ENCODE measurements at regions not wholly inside any gene's neighbourhood (a gene's known extent, or its start where the extent isn't known, plus 50 kb on each side); places are given as distances from the start of the nearest gene placed in this dataset.

DNA sequence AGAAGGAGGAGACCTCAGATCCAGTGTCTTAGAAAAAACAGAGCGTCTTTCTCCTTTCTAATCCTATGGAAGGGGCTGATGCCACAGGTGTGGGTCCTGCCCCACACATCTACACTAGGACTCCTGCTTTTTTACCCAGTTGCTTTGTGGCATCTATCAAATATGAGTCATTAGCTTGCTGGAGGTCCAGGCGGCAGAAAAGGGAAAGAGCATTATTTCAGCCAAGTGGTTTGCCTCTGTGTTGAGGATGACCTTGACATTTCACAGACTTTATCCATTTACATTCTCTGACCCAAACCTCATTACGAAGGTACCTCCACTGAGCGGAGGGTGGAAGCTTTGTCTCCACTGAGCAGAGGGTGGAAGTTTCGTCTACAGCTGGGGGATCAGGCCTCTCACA lies 308.4 kb upstream of the KLF6 start:
- H3K4me3 ChIP-seq (ENCODE audit: low read length), result no peak overlapping the region
- no peaks in the 10 kb centered on the region for H3K9me3 ChIP-seq (ENCODE audit: insufficient read depth, low read depth, low read length)
- H3K9ac ChIP-seq (ENCODE audit: low read depth, low read length), result no peak overlapping the region
- H3K27ac ChIP-seq (ENCODE audit: low read length), result no peak overlapping the region
- H3K4me1 ChIP-seq (ENCODE audit: insufficient read depth, low read length), result no peaks in the 10 kb centered on the region
- no peaks in the 10 kb centered on the region for H3K36me3 ChIP-seq (ENCODE audit: insufficient read depth, low read depth, low read length)
- no peaks in the 10 kb centered on the region for H3K27me3 ChIP-seq (ENCODE audit: insufficient read depth, low read length)

DNA sequence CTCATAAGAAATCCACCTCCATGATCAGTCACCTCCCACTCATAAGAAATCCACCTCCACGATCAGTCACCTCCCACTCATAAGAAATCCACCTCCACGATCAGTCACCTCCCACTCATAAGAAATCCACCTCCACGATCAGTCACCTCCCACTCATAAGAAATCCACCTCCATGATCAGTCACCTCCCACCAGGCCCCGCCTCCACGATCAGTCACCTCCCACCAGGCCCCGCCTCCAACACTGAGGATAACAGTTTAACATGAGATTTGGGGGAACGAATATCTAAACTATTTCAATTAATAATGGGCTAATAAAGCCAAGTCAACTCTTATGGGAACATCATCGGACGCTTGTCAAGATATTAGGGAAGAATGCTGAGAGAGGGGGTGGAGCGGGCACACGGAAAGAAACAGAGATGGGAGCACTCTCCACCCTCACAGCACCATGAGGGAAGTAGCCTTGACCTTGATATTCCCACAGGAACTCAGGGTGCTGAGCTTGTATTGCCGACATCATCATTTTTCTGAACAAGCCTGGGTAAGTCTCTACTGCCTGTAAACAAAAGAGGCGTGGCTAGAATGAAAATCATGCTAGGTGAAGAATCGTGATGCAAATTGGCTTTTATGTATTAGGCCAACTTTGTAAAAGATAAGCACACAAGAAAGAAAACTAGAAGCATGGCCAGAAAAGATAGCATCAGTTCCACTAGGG lies 303.5 kb upstream of the KLF6 start:
- H3K27me3 ChIP-seq (ENCODE audit: insufficient read depth, low read length), result no peaks in the 10 kb centered on the region
- H3K4me1 ChIP-seq (ENCODE audit: insufficient read depth, low read length), result peaks cover 4% of the 10 kb centered on the region; the same call in 1 of the 2 replicates
- no peak overlapping the region for H3K4me3 ChIP-seq (ENCODE audit: low read length)
- H3K27ac ChIP-seq (ENCODE audit: low read length), result no peak overlapping the region
- H3K36me3 ChIP-seq (ENCODE audit: insufficient read depth, low read depth, low read length), result no peaks in the 10 kb centered on the region
- no peaks in the 10 kb centered on the region for H3K9me3 ChIP-seq (ENCODE audit: insufficient read depth, low read depth, low read length)
- no peak overlapping the region for H3K9ac ChIP-seq (ENCODE audit: low read depth, low read length)

DNA sequence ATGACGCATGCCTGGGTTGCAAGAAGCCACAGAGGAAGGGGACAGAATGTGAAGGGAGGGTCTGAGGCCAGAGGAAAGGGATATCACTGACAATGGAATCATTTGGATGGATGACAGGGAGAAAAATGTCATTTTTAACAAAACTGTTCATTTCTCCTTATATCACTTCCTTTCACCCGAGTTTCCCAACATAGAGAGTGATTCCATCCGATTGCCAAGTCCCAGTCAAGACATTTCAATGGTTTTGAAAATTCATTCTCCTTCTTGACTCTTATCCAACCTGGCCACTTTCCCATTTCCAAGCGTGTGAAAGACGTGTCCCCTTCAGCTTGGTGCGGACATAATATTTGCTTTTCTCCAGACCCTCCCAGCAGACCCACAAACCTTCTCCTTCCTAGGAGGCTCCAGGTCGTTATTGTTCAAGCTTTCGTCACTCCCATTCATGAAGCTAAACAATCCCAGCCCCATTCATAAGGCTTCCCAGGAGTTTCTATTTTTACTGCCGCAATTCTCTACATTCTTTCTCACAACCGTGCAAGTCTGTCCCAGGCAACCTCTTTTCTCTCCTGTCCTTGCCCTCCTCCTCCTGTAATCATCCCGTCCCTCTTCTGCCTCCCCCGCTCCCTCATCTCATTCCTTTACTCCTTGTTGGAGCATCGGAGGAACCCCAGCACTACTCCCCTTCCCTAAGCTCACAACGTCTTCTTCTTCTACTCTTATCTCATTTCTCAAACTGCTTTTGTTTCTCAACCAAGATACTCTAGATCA lies 301.3 kb upstream of the KLF6 start:
- Histone ChIP-seq H3K9me3 (ENCODE audit: insufficient read depth, low read depth, low read length) (no peaks in the 10 kb centered on the region), H3K36me3 (ENCODE audit: insufficient read depth, low read depth, low read length) (no peaks in the 10 kb centered on the region), H3K27ac (ENCODE audit: low read length) (no peak overlapping the region), H3K4me1 (ENCODE audit: insufficient read depth, low read length) (peaks cover 5% of the 10 kb centered on the region; the same call in 1 of the 2 replicates), H3K27me3 (ENCODE audit: insufficient read depth, low read length) (no peaks in the 10 kb centered on the region), H3K4me3 (ENCODE audit: low read length) (no peak overlapping the region), H3K9ac (ENCODE audit: low read depth, low read length) (no peak overlapping the region)

DNA sequence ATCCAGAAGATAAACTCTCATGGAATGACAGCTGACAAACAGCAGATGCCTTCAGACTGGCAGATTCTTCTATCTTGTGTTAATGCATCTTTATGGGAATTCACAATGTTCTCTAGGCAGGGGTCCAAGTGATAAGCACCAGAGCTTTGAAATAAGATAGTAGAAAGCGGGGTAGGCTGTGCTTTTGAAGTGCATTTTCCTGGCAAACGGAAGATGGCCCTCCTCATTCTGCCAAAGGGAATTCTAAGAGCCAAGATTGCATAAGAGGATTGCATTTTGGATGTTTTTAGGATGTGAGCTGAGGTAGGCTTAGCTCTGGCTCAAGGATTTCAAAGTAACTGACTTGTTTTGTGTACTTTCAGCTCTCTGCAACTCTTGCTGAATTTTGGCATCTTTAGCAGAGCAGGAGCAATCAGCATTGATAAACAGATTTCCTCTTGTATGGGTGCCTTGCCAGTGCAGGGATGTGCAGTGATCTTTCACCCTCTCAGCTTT lies 298.5 kb upstream of the KLF6 start:
- peaks cover 5% of the 10 kb centered on the region; the same call in 1 of the 2 replicates for H3K4me1 ChIP-seq (ENCODE audit: insufficient read depth, low read length)
- H3K27me3 ChIP-seq (ENCODE audit: insufficient read depth, low read length), result no peaks in the 10 kb centered on the region
- no peak overlapping the region for H3K9ac ChIP-seq (ENCODE audit: low read depth, low read length)
- H3K4me3 ChIP-seq (ENCODE audit: low read length), result no peak overlapping the region
- no peaks in the 10 kb centered on the region for H3K36me3 ChIP-seq (ENCODE audit: insufficient read depth, low read depth, low read length)
- H3K27ac ChIP-seq (ENCODE audit: low read length), result no peak overlapping the region
- H3K9me3 ChIP-seq (ENCODE audit: insufficient read depth, low read depth, low read length), result no peaks in the 10 kb centered on the region

DNA sequence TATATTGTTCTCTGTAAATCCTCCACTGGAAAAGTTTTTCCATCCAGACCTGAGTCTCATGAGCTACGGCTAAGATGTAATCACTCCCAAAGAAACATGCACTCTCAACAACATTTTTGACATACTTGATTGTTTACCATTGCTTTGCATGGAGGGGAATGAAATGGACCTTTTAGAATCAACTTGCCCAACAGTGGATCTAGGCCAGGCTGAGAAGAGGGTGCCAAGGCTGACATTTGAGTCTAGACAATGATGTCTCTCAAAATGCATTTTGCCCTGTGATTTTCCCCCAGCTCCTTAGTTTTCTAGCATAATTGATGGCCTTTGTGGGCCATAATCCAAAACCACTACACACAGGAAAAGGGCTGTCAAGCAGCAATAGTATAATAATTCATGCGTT lies 297.9 kb upstream of the KLF6 start:
- Histone ChIP-seq H3K9ac (ENCODE audit: low read depth, low read length) (no peak overlapping the region), H3K27ac (ENCODE audit: low read length) (no peak overlapping the region), H3K36me3 (ENCODE audit: insufficient read depth, low read depth, low read length) (no peaks in the 10 kb centered on the region), H3K27me3 (ENCODE audit: insufficient read depth, low read length) (no peaks in the 10 kb centered on the region), H3K4me3 (ENCODE audit: low read length) (no peak overlapping the region), H3K4me1 (ENCODE audit: insufficient read depth, low read length) (peaks cover 5% of the 10 kb centered on the region; the same call in 1 of the 2 replicates), H3K9me3 (ENCODE audit: insufficient read depth, low read depth, low read length) (no peaks in the 10 kb centered on the region)

DNA sequence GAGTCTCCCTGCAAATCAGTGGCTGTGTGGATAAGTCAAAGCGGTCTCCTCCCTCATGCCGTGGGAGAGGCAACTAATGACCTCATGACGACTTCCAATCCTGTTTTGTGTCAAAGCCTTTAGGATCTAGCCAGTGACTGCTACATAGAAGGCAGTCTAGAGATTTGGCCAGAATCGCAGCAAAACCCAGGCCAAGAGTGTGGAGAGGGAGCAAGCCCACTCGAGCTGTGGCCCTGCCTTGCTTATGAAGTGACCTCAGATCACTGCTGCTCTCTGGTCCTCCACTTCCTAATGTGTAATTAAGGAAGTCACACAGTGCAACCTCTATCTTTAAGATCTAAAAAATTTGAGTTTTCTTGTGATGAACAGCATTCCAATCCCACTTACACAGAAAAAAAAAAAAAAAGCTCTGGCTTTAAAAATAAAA lies 296.7 kb upstream of the KLF6 start:
- Histone ChIP-seq H3K4me1 (ENCODE audit: insufficient read depth, low read length) (peaks cover 5% of the 10 kb centered on the region; the same call in 1 of the 2 replicates), H3K9me3 (ENCODE audit: insufficient read depth, low read depth, low read length) (no peaks in the 10 kb centered on the region), H3K4me3 (ENCODE audit: low read length) (no peak overlapping the region), H3K27ac (ENCODE audit: low read length) (no peak overlapping the region), H3K27me3 (ENCODE audit: insufficient read depth, low read length) (no peaks in the 10 kb centered on the region), H3K36me3 (ENCODE audit: insufficient read depth, low read depth, low read length) (no peaks in the 10 kb centered on the region), H3K9ac (ENCODE audit: low read depth, low read length) (no peak overlapping the region)

DNA sequence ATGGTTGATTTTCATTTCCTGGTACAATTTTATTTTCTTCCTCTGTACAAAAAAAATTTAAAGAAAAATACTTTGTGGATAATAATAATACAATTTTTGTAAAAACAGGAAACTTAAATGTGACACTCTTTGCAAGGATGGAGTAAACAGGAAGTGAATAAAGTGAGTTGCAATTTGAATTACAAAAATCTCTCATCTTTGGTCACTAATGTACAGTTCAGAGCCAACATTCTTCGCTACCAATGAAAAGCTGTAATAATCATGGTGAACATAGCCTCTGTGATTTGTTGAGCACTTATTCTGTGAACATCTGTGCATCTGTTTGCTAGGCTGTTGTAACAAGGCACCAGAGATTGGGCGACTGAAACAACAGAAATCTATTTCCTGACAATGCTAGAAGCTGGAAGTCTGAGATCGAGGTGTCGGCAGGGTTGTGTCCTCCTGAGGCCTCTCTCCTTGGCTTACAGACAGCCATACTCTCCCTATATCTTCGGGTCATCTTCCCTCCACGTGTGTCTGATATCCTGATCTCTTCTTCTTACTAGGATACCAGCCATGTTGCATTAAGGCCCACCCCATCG lies 295.3 kb upstream of the KLF6 start:
- Histone ChIP-seq H3K27ac (ENCODE audit: low read length) (no peak overlapping the region), H3K4me1 (ENCODE audit: insufficient read depth, low read length) (peaks cover 5% of the 10 kb centered on the region; the same call in 1 of the 2 replicates), H3K9ac (ENCODE audit: low read depth, low read length) (no peak overlapping the region), H3K9me3 (ENCODE audit: insufficient read depth, low read depth, low read length) (no peaks in the 10 kb centered on the region), H3K4me3 (ENCODE audit: low read length) (no peak overlapping the region), H3K27me3 (ENCODE audit: insufficient read depth, low read length) (no peaks in the 10 kb centered on the region), H3K36me3 (ENCODE audit: insufficient read depth, low read depth, low read length) (no peaks in the 10 kb centered on the region)

DNA sequence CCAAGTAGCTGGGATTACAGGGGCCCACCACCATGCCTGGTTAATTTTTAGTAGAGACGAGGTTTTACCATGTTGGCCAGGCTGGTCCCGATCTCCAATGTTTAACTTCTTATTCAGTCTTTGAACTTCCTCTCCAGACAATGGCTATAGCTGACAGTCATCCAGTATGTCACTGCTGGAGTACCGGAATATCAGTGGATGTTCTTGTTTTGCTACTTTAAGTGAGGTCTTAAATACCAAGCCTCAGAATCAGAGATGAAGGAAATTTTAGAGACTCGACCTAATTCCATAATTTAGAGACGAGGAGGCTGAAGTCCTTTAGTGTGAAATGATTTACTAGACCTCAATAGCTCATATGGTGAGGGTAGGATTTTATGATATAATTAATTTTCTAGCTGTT lies 294.8 kb upstream of the KLF6 start:
- Histone ChIP-seq H3K9ac (ENCODE audit: low read depth, low read length) (no peak overlapping the region), H3K27me3 (ENCODE audit: insufficient read depth, low read length) (no peaks in the 10 kb centered on the region), H3K36me3 (ENCODE audit: insufficient read depth, low read depth, low read length) (no peaks in the 10 kb centered on the region), H3K4me3 (ENCODE audit: low read length) (no peak overlapping the region), H3K27ac (ENCODE audit: low read length) (no peak overlapping the region), H3K9me3 (ENCODE audit: insufficient read depth, low read depth, low read length) (no peaks in the 10 kb centered on the region), H3K4me1 (ENCODE audit: insufficient read depth, low read length) (peaks cover 5% of the 10 kb centered on the region; the same call in 1 of the 2 replicates)

DNA sequence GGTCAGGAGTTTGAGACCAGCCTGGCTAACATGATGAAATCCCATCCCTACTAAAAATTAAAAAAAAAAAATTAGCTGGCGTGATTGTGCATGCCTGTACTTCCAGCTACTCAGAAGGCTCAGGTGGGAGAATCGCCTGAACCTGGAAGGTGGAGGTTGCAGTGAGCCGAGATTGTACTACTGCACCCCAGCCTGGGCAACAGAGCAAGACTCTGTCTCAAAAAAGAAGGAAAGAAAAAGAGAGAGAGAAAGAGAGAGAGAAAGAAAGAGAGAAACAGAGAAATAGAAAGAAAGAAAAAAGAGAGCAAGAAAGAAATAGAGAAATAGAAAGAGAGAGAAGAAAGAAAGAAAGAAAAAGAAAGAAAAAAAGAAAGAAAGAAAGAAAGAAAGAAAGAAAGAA lies 292.8 kb upstream of the KLF6 start:
- no peak overlapping the region for H3K27ac ChIP-seq (ENCODE audit: low read length)
- H3K36me3 ChIP-seq (ENCODE audit: insufficient read depth, low read depth, low read length), result no peaks in the 10 kb centered on the region
- H3K9me3 ChIP-seq (ENCODE audit: insufficient read depth, low read depth, low read length), result no peaks in the 10 kb centered on the region
- no peaks in the 10 kb centered on the region for H3K4me1 ChIP-seq (ENCODE audit: insufficient read depth, low read length)
- H3K27me3 ChIP-seq (ENCODE audit: insufficient read depth, low read length), result no peaks in the 10 kb centered on the region
- no peak overlapping the region for H3K9ac ChIP-seq (ENCODE audit: low read depth, low read length)
- H3K4me3 ChIP-seq (ENCODE audit: low read length), result no peak overlapping the region

DNA sequence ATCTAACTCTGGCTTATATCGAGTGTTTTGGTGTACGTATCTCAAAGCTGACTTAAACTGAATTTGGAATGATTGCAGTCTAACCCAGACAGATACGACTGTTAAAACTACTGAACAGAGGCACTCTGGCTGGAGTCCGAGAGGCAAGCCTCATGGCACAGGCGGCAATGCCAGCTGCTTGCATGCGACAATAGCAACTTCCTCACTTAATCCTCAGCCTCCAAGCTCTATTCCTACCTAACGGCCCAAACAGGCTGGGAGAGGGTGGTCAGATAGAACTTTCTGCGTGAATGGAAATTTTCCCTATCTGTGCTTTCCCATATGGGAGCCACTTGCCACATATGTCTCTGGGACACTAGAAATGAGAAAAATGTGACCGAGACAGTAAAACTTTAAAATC lies 292.0 kb upstream of the KLF6 start:
- H3K9me3 ChIP-seq (ENCODE audit: insufficient read depth, low read depth, low read length), result no peaks in the 10 kb centered on the region

DNA sequence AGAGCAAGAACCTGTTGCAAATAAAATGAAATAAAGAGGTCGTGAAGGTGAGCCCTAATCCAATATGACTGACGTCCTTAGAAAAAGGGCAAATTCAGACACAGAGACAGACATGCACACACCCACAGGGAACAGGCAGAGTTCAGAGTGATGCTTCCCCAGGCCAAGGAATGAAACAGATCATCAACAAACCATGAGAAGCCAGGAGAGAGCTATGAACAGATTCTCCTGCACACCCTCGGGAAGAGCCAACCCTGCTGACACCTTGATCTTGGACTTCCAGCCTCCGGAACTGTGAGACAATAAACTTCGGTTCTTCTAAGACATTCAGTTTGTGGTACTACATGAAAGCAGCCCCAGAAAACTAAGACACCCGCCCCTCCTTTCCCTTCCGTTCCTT lies 290.4 kb upstream of the KLF6 start:
- Histone ChIP-seq H3K27me3 (ENCODE audit: insufficient read depth, low read length) (no peaks in the 10 kb centered on the region), H3K9ac (ENCODE audit: low read depth, low read length) (no peak overlapping the region), H3K36me3 (ENCODE audit: insufficient read depth, low read depth, low read length) (no peaks in the 10 kb centered on the region), H3K27ac (ENCODE audit: low read length) (no peak overlapping the region), H3K4me1 (ENCODE audit: insufficient read depth, low read length) (no peaks in the 10 kb centered on the region), H3K4me3 (ENCODE audit: low read length) (no peak overlapping the region), H3K9me3 (ENCODE audit: insufficient read depth, low read depth, low read length) (no peaks in the 10 kb centered on the region)

More for the DNA sequence above, 292.0 kb upstream of the KLF6 start:
- Histone ChIP-seq H3K27me3 (ENCODE audit: insufficient read depth, low read length) (no peaks in the 10 kb centered on the region), H3K27ac (ENCODE audit: low read length) (no peak overlapping the region), H3K4me3 (ENCODE audit: low read length) (no peak overlapping the region), H3K9ac (ENCODE audit: low read depth, low read length) (no peak overlapping the region), H3K4me1 (ENCODE audit: insufficient read depth, low read length) (no peaks in the 10 kb centered on the region), H3K36me3 (ENCODE audit: insufficient read depth, low read depth, low read length) (no peaks in the 10 kb centered on the region)
